ENCODE measurements at regions not wholly inside any gene's neighbourhood (a gene's known extent, or its start where the extent isn't known, plus 50 kb on each side); places are given as distances from the start of the nearest gene placed in this dataset.

GRCh38 chr2:118731413-118731812, 116.0 kb downstream of the EN1 start:
- TF ChIP-seq, protein P1, sequence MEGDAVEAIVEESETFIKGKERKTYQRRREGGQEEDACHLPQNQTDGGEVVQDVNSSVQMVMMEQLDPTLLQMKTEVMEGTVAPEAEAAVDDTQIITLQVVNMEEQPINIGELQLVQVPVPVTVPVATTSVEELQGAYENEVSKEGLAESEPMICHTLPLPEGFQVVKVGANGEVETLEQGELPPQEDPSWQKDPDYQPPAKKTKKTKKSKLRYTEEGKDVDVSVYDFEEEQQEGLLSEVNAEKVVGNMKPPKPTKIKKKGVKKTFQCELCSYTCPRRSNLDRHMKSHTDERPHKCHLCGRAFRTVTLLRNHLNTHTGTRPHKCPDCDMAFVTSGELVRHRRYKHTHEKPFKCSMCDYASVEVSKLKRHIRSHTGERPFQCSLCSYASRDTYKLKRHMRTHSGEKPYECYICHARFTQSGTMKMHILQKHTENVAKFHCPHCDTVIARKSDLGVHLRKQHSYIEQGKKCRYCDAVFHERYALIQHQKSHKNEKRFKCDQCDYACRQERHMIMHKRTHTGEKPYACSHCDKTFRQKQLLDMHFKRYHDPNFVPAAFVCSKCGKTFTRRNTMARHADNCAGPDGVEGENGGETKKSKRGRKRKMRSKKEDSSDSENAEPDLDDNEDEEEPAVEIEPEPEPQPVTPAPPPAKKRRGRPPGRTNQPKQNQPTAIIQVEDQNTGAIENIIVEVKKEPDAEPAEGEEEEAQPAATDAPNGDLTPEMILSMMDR (IDR thresholded peaks at IDR 0.05; ENCODE audit: low read depth, low read length, poor library complexity, severe bottlenecking) = no peak
- no peak for TF ChIP-seq EZH2phosphoT487 (IDR thresholded peaks at IDR 0.05; ENCODE audit: borderline replicate concordance, low read length)

Data from DOHH2 (cell line).